HepG2 (cell line): ENCODE measurements at regions not wholly inside any gene's neighbourhood (a gene's known extent, or its start where the extent isn't known, plus 50 kb on each side); places are given as distances from the start of the nearest gene placed in this dataset.

ENCODE experiments used
- ATAC-seq: fragments of 200-7000 bp; cut with Tn5 transposase; 3 replicates; pipeline ENCODE4 v1.9.1; 2020; ENCODE audit warnings: mild to moderate bottlenecking, moderate library complexity
- BruUV-seq: library from RNA; stranded (reverse); fragments of 400-500 nt; replicated peaks from 2 replicates; lab custom pipeline; 2021; lab: Mats Ljungman, UMichigan
- CTCF ChIA-PET: fragments of 300-600 bp; formaldehyde crosslinking; extraction: SDS; loops from one replicate; lab custom pipeline; 2021; ENCODE audit warnings: low total read pairs, inconsistent platforms, low intra/inter-chr PET ratio; lab: Yijun Ruan, JAX
- POLR2A ChIA-PET: fragments of 350-600 bp; sonication (Branson Sonifier 250); formaldehyde crosslinking; loops from one replicate; lab custom pipeline; 2020; ENCODE audit warnings: antibody characterized with exemption, inconsistent platforms; lab: Yijun Ruan, JAX
- DNase-seq: peaks from one replicate; pipeline ENCODE4 v3.0.0-alpha.2; 2015; ENCODE audit warnings: low spot score
- FAIRE-seq: peaks from 3 replicates; lab custom pipeline; 2011; peaks lifted over from hg19 to GRCh38; lab: Jason Lieb, UNC
- H2AFZ ChIP-seq: one replicate; pipeline ENCODE4 v1.6.1; 2011; ENCODE audit warnings: low read length, inconsistent platforms
- H3K27ac ChIP-seq: fragments of 300-600 bp; 3 replicates; pipeline ENCODE4 v1.8.0; 2011; ENCODE audit warnings: mixed run types, mild to moderate bottlenecking, mixed read lengths, low read length, inconsistent platforms; ENCODE audit not compliant: insufficient read depth; ENCODE audit errors: extremely low read length
- H3K27me3 ChIP-seq, 2 experiments: fragments of 200-600 bp in 1 of 2; 2 replicates in 1 of 2; 3 replicates in 1 of 2; pipeline versions ENCODE4 v1.6.0 to v1.8.0; 2011; ENCODE audit warnings: low read length in 2 of 2, mild to moderate bottlenecking in 2 of 2, moderate library complexity in 2 of 2, inconsistent platforms in 1 of 2; ENCODE audit not compliant: insufficient read depth in 2 of 2, control insufficient read depth in 1 of 2
- H3K36me3 ChIP-seq, 2 experiments: fragments of 200-600 bp in 1 of 2; replicated peaks in 1 of 2; 2 replicates in 1 of 2; 3 replicates in 1 of 2; pipeline versions ENCODE4 v1.5.1 to v1.8.0; 2011; ENCODE audit warnings: low read length in 2 of 2, inconsistent platforms in 1 of 2; ENCODE audit not compliant: insufficient read depth in 2 of 2, control insufficient read depth in 1 of 2
- H3K4me1 ChIP-seq: 2 replicates; pipeline ENCODE4 v1.5.1; 2012; ENCODE audit warnings: low read length, inconsistent platforms; ENCODE audit not compliant: insufficient read depth
- H3K4me2 ChIP-seq: 2 replicates; pipeline ENCODE4 v1.6.0; 2011; ENCODE audit warnings: low read depth, low read length, inconsistent platforms
- H3K4me3 ChIP-seq, 3 experiments: fragments of 200-600 bp in 1 of 3; sonication (generic), shearing (Covaris generic) in 1 of 3; replicated peaks in 1 of 3; 2 replicates each; pipeline ENCODE4 v1.5.1; 2011 to 2016; ENCODE audit warnings: low read length in 3 of 3, inconsistent platforms in 2 of 3, low read depth in 2 of 3, mild to moderate bottlenecking in 2 of 3, control low read depth in 1 of 3, mixed read lengths in 1 of 3; ENCODE audit not compliant: insufficient read depth in 1 of 3
- H3K79me2 ChIP-seq: one replicate; pipeline ENCODE4 v1.6.1; 2011; ENCODE audit warnings: low read length, inconsistent platforms; ENCODE audit not compliant: insufficient read depth
- H3K9ac ChIP-seq: 2 replicates; pipeline ENCODE4 v1.6.0; 2011; ENCODE audit warnings: mild to moderate bottlenecking, low read depth, low read length, inconsistent platforms; ENCODE audit not compliant: insufficient read depth
- H3K9me3 ChIP-seq: 2 replicates; pipeline ENCODE4 v1.5.1; 2012; ENCODE audit warnings: mild to moderate bottlenecking, low read length
- H4K20me1 ChIP-seq: 2 replicates; pipeline ENCODE4 v1.6.0; 2011; ENCODE audit warnings: inconsistent platforms, mild to moderate bottlenecking, low read length, moderate library complexity; ENCODE audit not compliant: insufficient read depth
- ESRRA ChIP-seq: sonication (generic); formaldehyde crosslinking; IDR thresholded peaks from 2 replicates; pipeline ENCODE4 v1.5.1; 2020; ENCODE audit warnings: mild to moderate bottlenecking, low read depth, missing genetic modification reagents
- GLI4 ChIP-seq: sonication (generic); formaldehyde crosslinking; IDR thresholded peaks from 2 replicates; pipeline ENCODE4 v1.5.1; 2020; ENCODE audit warnings: missing genetic modification reagents, mild to moderate bottlenecking, moderate library complexity, borderline replicate concordance
- KDM4B ChIP-seq: sonication (generic); formaldehyde crosslinking; IDR thresholded peaks from 2 replicates; pipeline ENCODE4 v1.4.0; 2020; ENCODE audit warnings: missing genetic modification reagents
- SOX5 ChIP-seq: IDR thresholded peaks from 2 replicates; pipeline ENCODE4 v1.6.1; 2016; ENCODE audit warnings: borderline replicate concordance
- ZBTB7A ChIP-seq: sonication (generic); formaldehyde crosslinking; IDR thresholded peaks from 2 replicates; pipeline ENCODE4 v1.8.0; 2022; ENCODE audit warnings: mild to moderate bottlenecking, missing genetic modification reagents
- ZIK1 ChIP-seq: sonication (generic); formaldehyde crosslinking; IDR thresholded peaks from 2 replicates; pipeline ENCODE4 v1.5.0; 2020; ENCODE audit warnings: mild to moderate bottlenecking, low read depth, missing genetic modification reagents, borderline replicate concordance
- ZMYM4 ChIP-seq: sonication (generic); formaldehyde crosslinking; IDR thresholded peaks from 2 replicates; pipeline ENCODE4 v1.8.1; 2023; ENCODE audit warnings: mild to moderate bottlenecking, missing genetic modification reagents
- ZNF180 ChIP-seq: sonication (generic); formaldehyde crosslinking; IDR thresholded peaks from 2 replicates; pipeline ENCODE4 v1.4.0; 2020; ENCODE audit warnings: low read depth, missing genetic modification reagents, borderline replicate concordance
- ZNF451 ChIP-seq: sonication (generic); formaldehyde crosslinking; IDR thresholded peaks from 2 replicates; pipeline ENCODE4 v1.5.0; 2020; ENCODE audit warnings: mild to moderate bottlenecking, missing genetic modification reagents
- WGBS: methylation state at CpG from one replicate; pipeline ENCODE4 v1.1.6; 2017; ENCODE audit warnings: low lambda C conversion rate; 5-methylcytosine and 5-hydroxymethylcytosine counted together
- in situ Hi-C: cut with HindIII; loops from 2 replicates; pipeline ENCODE4 v1.10.0; 2017; ENCODE audit warnings: low pct_unique_long_range_greater_than_20kb; ENCODE audit not compliant: extremely low pct_ligation_motif_present
- intact Hi-C: fragments of 100-400 bp; cut with micrococcal nuclease; formaldehyde crosslinking; loops from one replicate; pipeline ENCODE4 v1.10.0; 2022; ENCODE audit not compliant: unreplicated experiment
- TF ChIP-seq, protein P1 (sequence below): sonication (generic); formaldehyde crosslinking; IDR thresholded peaks from 2 replicates; pipeline ENCODE4 v1.4.0; 2020; ENCODE audit warnings: mild to moderate bottlenecking, missing genetic modification reagents
- TF ChIP-seq, protein P2 (sequence below): sonication (generic); formaldehyde crosslinking; IDR thresholded peaks from 2 replicates; pipeline ENCODE4 v1.4.0; 2020; ENCODE audit warnings: missing genetic modification reagents

DNA sequence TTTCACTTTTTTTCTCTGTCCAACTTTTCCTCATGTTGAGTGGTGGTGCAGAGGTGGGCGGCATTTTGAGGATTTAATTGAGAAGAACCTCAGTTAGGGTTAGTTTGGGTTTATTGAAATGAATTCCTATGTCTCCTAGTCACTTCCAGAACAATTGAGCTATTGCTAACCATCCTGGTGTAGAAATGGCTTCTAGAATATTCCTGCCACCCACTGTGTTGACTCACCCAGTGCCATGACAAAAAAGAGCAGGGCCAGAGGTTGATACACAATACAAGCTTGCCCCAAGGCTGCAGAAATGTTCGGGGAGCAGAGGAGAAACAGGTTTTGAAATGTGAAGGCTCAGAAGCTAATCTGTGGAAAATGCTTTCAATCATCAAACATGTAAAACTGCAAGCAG lies 167.1 kb upstream of the TRIB2 start:
- H3K9ac ChIP-seq = no peak overlapping the region
- WGBS = 3% methylated on average over 2 of the region's 2 CpGs
- TF ChIP-seq KDM4B (CRISPR knock-in tag) = no peak
- TF ChIP-seq ZBTB7A (CRISPR knock-in tag) = no peak
- no peak for TF ChIP-seq ZNF180
- TF ChIP-seq ESRRA = no peak
- no peak for TF ChIP-seq GLI4
- TF ChIP-seq, protein P1, sequence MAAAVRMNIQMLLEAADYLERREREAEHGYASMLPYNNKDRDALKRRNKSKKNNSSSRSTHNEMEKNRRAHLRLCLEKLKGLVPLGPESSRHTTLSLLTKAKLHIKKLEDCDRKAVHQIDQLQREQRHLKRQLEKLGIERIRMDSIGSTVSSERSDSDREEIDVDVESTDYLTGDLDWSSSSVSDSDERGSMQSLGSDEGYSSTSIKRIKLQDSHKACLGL (CRISPR knock-in tag) = no peak
- TF ChIP-seq ZMYM4 = no peak
- TF ChIP-seq, protein P2, sequence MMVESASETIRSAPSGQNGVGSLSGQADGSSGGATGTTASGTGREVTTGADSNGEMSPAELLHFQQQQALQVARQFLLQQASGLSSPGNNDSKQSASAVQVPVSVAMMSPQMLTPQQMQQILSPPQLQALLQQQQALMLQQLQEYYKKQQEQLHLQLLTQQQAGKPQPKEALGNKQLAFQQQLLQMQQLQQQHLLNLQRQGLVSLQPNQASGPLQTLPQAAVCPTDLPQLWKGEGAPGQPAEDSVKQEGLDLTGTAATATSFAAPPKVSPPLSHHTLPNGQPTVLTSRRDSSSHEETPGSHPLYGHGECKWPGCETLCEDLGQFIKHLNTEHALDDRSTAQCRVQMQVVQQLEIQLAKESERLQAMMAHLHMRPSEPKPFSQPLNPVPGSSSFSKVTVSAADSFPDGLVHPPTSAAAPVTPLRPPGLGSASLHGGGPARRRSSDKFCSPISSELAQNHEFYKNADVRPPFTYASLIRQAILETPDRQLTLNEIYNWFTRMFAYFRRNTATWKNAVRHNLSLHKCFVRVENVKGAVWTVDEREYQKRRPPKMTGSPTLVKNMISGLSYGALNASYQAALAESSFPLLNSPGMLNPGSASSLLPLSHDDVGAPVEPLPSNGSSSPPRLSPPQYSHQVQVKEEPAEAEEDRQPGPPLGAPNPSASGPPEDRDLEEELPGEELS (CRISPR knock-in tag) = no peak
- TF ChIP-seq SOX5 (CRISPR knock-in tag) = no peak
- TF ChIP-seq ZIK1 = no peak
- no peak for TF ChIP-seq ZNF451 (CRISPR knock-in tag)
- no peaks in the 10 kb centered on the region for H3K4me1 ChIP-seq
- H3K79me2 ChIP-seq = no peaks in the 10 kb centered on the region
- no peaks in the 10 kb centered on the region for H3K36me3 ChIP-seq
- ATAC-seq (no peak), DNase-seq (no peak), FAIRE-seq (no peak)
- BruUV-seq = no TSS peak
- H3K27me3 ChIP-seq = no peaks in the 10 kb centered on the region
- no peaks in the 10 kb centered on the region for H4K20me1 ChIP-seq
- no peak overlapping the region for H3K27ac ChIP-seq
- no peak overlapping the region for H2AFZ ChIP-seq
- H3K4me3 ChIP-seq = no peak overlapping the region
- ChIA-PET POLR2A (no interaction called here), CTCF (no interaction called here)
- H3K4me2 ChIP-seq = no peak overlapping the region
- in situ Hi-C loops (no loop called here), intact Hi-C loops (no loop called here)
- H3K9me3 ChIP-seq = no peaks in the 10 kb centered on the region
